ENCODE measurements at regions not wholly inside any gene's neighbourhood (a gene's known extent, or its start where the extent isn't known, plus 50 kb on each side); places are given as distances from the start of the nearest gene placed in this dataset.
"Not testable (repeated sequence)": the region's sequence is repeated elsewhere in the genome, so short reads cannot be mapped to it uniquely, and the experiment has no call there.

- no peak overlapping the region for H3K4me3 ChIP-seq (ENCODE audit: low read length)
- H3K27me3 ChIP-seq (ENCODE audit: control insufficient read depth, insufficient read depth), result no peaks in the 10 kb centered on the region
- DNase-seq (no peak), ATAC-seq (no peak)
- H3K4me1 ChIP-seq (ENCODE audit: control insufficient read depth, insufficient read depth, low read length), result no peaks in the 10 kb centered on the region
- WGBS, result 72% methylated on average over 14 of the region's 14 CpGs
- intact Hi-C loops (cut with DNase I), result no loop called here
- H3K27ac ChIP-seq (ENCODE audit: low read length), result no peak overlapping the region
- no peaks in the 10 kb centered on the region for H3K9me3 ChIP-seq (ENCODE audit: control insufficient read depth, low read length)
Observed at GRCh38 chr7:156379324-156380070, 261.1 kb upstream of the RNF32 start.

GRCh38 chr7:156378806-156379205 lies 261.8 kb upstream of the RNF32 start:
- ATAC-seq (no peak), DNase-seq (no peak)
- Histone ChIP-seq H3K9me3 (ENCODE audit: control insufficient read depth, low read length) (no peaks in the 10 kb centered on the region), H3K27me3 (ENCODE audit: control insufficient read depth, insufficient read depth) (no peaks in the 10 kb centered on the region), H3K4me3 (ENCODE audit: low read length) (no peak overlapping the region), H3K27ac (ENCODE audit: low read length) (no peak overlapping the region), H3K4me1 (ENCODE audit: control insufficient read depth, insufficient read depth, low read length) (no peaks in the 10 kb centered on the region)
- 76% methylated on average over 10 of the region's 10 CpGs for WGBS
- intact Hi-C loops (cut with DNase I), result no loop called here

GRCh38 chr7:156376317-156376716 lies 264.3 kb upstream of the RNF32 start:
- H3K27ac ChIP-seq (ENCODE audit: low read length), result no peak overlapping the region
- no peaks in the 10 kb centered on the region for H3K9me3 ChIP-seq (ENCODE audit: control insufficient read depth, low read length)
- H3K4me1 ChIP-seq (ENCODE audit: control insufficient read depth, insufficient read depth, low read length), result no peaks in the 10 kb centered on the region
- ATAC-seq, result no peak
- DNase-seq, result no peak
- H3K27me3 ChIP-seq (ENCODE audit: control insufficient read depth, insufficient read depth), result no peaks in the 10 kb centered on the region
- no peak overlapping the region for H3K4me3 ChIP-seq (ENCODE audit: low read length)
- 69% methylated on average over 7 of the region's 7 CpGs for WGBS
- intact Hi-C loops (cut with DNase I), result no loop called here

- ATAC-seq (no peak), DNase-seq (no peak)
- H3K4me1 ChIP-seq (ENCODE audit: control insufficient read depth, insufficient read depth, low read length), result no peaks in the 10 kb centered on the region
- no peaks in the 10 kb centered on the region for H3K27me3 ChIP-seq (ENCODE audit: control insufficient read depth, insufficient read depth)
- intact Hi-C loops (cut with DNase I), result no loop called here
- H3K9me3 ChIP-seq (ENCODE audit: control insufficient read depth, low read length), result no peaks in the 10 kb centered on the region
- H3K27ac ChIP-seq (ENCODE audit: low read length), result no peak overlapping the region
- 82% methylated on average over 4 of the region's 4 CpGs for WGBS
- H3K4me3 ChIP-seq (ENCODE audit: low read length), result no peak overlapping the region
Observed at GRCh38 chr7:156374335-156374734, 266.2 kb upstream of the RNF32 start.

- ATAC-seq; H3K27me3 ChIP-seq (ENCODE audit: control insufficient read depth, insufficient read depth); intact Hi-C loops (cut with DNase I); DNase-seq; H3K27ac ChIP-seq (ENCODE audit: low read length); H3K4me1 ChIP-seq (ENCODE audit: control insufficient read depth, insufficient read depth, low read length); H3K9me3 ChIP-seq (ENCODE audit: control insufficient read depth, low read length); H3K4me3 ChIP-seq (ENCODE audit: low read length): not testable (repeated sequence)
- WGBS, result 77% methylated on average over 6 of the region's 6 CpGs
Observed at GRCh38 chr7:156369929-156370328, 270.6 kb upstream of the RNF32 start.

- 75% methylated on average over 12 of the region's 12 CpGs for WGBS
Observed at GRCh38 chr7:156368053-156368843, 272.3 kb upstream of the RNF32 start.

GRCh38 chr7:156363751-156364150 lies 276.8 kb upstream of the RNF32 start:
- H3K4me1 ChIP-seq (ENCODE audit: control insufficient read depth, insufficient read depth, low read length), result no peaks in the 10 kb centered on the region
- H3K27me3 ChIP-seq (ENCODE audit: control insufficient read depth, insufficient read depth), result no peaks in the 10 kb centered on the region
- no peaks in the 10 kb centered on the region for H3K9me3 ChIP-seq (ENCODE audit: control insufficient read depth, low read length)
- WGBS, result 83% methylated on average over 5 of the region's 5 CpGs
- DNase-seq (no peak), ATAC-seq (no peak)
- intact Hi-C loops (cut with DNase I), result no loop called here
- no peak overlapping the region for H3K27ac ChIP-seq (ENCODE audit: low read length)
- H3K4me3 ChIP-seq (ENCODE audit: low read length), result no peak overlapping the region

More at GRCh38 chr7:156368053-156368843, 272.3 kb upstream of the RNF32 start:
- ATAC-seq, result no peak
- H3K4me3 ChIP-seq (ENCODE audit: low read length), result no peak overlapping the region
- H3K27me3 ChIP-seq (ENCODE audit: control insufficient read depth, insufficient read depth), result no peaks in the 10 kb centered on the region
- H3K4me1 ChIP-seq (ENCODE audit: control insufficient read depth, insufficient read depth, low read length), result no peaks in the 10 kb centered on the region
- peak in 1 of 3 donors; percentile 36 for DNase-seq
- no peak overlapping the region for H3K27ac ChIP-seq (ENCODE audit: low read length)
- intact Hi-C loops (cut with DNase I), result no loop called here
- no peaks in the 10 kb centered on the region for H3K9me3 ChIP-seq (ENCODE audit: control insufficient read depth, low read length)

- 51% methylated on average over 6 of the region's 6 CpGs for WGBS
- ATAC-seq, result no peak
Observed at GRCh38 chr7:156360835-156361234, 279.7 kb upstream of the RNF32 start.

GRCh38 chr7:156356551-156356950 lies 284.0 kb upstream of the RNF32 start:
- 77% methylated on average over 5 of the region's 5 CpGs for WGBS
- Histone ChIP-seq H3K4me1 (ENCODE audit: control insufficient read depth, insufficient read depth, low read length) (no peaks in the 10 kb centered on the region), H3K9me3 (ENCODE audit: control insufficient read depth, low read length) (no peaks in the 10 kb centered on the region), H3K4me3 (ENCODE audit: low read length) (no peak overlapping the region), H3K27ac (ENCODE audit: low read length) (no peak overlapping the region), H3K27me3 (ENCODE audit: control insufficient read depth, insufficient read depth) (no peaks in the 10 kb centered on the region)
- intact Hi-C loops (cut with DNase I), result no loop called here
- no peak for DNase-seq
- no peak for ATAC-seq

More at GRCh38 chr7:156360835-156361234, 279.7 kb upstream of the RNF32 start:
- Histone ChIP-seq H3K4me3 (ENCODE audit: low read length) (no peak overlapping the region), H3K27me3 (ENCODE audit: control insufficient read depth, insufficient read depth) (no peaks in the 10 kb centered on the region), H3K9me3 (ENCODE audit: control insufficient read depth, low read length) (no peaks in the 10 kb centered on the region), H3K27ac (ENCODE audit: low read length) (no peak overlapping the region), H3K4me1 (ENCODE audit: control insufficient read depth, insufficient read depth, low read length) (no peaks in the 10 kb centered on the region)
- intact Hi-C loops (cut with DNase I), result no loop called here
- no peak for DNase-seq

- no peaks in the 10 kb centered on the region for H3K4me1 ChIP-seq (ENCODE audit: control insufficient read depth, insufficient read depth, low read length)
- DNase-seq (no peak), ATAC-seq (no peak)
- 86% methylated on average over 7 of the region's 7 CpGs for WGBS
- H3K27ac ChIP-seq (ENCODE audit: low read length), result no peak overlapping the region
- intact Hi-C loops (cut with DNase I), result no loop called here
- no peak overlapping the region for H3K4me3 ChIP-seq (ENCODE audit: low read length)
- H3K27me3 ChIP-seq (ENCODE audit: control insufficient read depth, insufficient read depth), result no peaks in the 10 kb centered on the region
- H3K9me3 ChIP-seq (ENCODE audit: control insufficient read depth, low read length), result no peaks in the 10 kb centered on the region
Observed at GRCh38 chr7:156353352-156353751, 287.2 kb upstream of the RNF32 start.

- ATAC-seq; H3K27ac ChIP-seq (ENCODE audit: low read length); DNase-seq; intact Hi-C loops (cut with DNase I); H3K9me3 ChIP-seq (ENCODE audit: control insufficient read depth, low read length); H3K4me3 ChIP-seq (ENCODE audit: low read length); H3K27me3 ChIP-seq (ENCODE audit: control insufficient read depth, insufficient read depth); H3K4me1 ChIP-seq (ENCODE audit: control insufficient read depth, insufficient read depth, low read length): not testable (repeated sequence)
- 95% methylated on average over 25 of the region's 25 CpGs for WGBS
Observed at GRCh38 chr7:156347703-156348248, 292.8 kb upstream of the RNF32 start.
